Fibroblast of the aortic adventitia (primary cell): ENCODE measurements at regions not wholly inside any gene's neighbourhood (a gene's known extent, or its start where the extent isn't known, plus 50 kb on each side); places are given as distances from the start of the nearest gene placed in this dataset.

Experiments
- DNase-seq: peaks from one replicate; pipeline ENCODE4 v3.0.0-alpha.2; 2010; ENCODE audit warnings: low read depth
- H3K4me3 ChIP-seq: 2 replicates; pipeline ENCODE4 v1.5.1; 2011; ENCODE audit warnings: low read depth, mild to moderate bottlenecking, control low read depth, low read length, moderate library complexity
- TF ChIP-seq, protein P1 (sequence below): IDR thresholded peaks from 2 replicates; pipeline ENCODE4 v1.5.1; 2011; ENCODE audit warnings: mild to moderate bottlenecking, low read length, control low read depth, inconsistent platforms; ENCODE audit not compliant: insufficient read depth

DNA sequence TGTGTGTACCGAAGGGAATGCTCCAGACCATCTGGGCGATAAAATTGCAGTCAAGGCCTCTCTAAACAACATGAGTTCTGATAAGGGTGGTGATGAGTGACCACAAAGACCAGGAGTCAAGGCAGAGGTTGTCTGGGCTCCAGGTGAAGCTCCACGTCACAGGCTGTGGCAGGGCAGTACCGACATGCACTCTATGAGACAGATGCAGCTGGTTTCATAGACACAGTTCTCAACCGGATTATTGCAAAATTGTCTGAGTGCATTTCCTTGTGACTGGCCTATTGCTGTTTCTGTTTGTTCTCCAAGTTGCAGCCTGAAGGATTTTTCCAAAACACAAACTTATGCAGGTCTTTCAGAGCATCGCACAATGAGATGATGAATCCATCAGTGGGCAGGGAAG is 157.5 kb upstream of the HES1 start:
- DNase-seq, result no peak

DNA sequence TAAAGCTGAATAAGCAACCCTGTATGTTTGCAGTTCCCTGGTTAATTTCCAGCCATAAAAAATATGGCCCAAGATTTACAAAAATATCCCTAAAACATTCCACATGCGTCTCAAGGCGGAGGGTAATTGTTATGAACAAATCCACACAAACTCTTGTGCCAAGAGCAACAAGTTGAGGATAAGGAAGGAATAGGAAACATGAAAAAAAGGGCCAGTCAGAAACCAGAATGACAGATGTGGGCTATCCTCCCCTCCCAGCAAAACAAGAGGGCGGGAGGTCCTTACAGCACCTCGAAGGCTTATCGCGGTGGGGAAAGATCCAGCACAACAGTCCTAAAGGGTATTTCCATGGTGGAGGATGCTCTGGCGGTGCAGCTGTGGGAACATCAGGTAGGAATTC is 155.6 kb upstream of the HES1 start:
- DNase-seq, result peak; percentile 84
- H3K4me3 ChIP-seq, result no peak overlapping the region
- TF ChIP-seq, protein P1, sequence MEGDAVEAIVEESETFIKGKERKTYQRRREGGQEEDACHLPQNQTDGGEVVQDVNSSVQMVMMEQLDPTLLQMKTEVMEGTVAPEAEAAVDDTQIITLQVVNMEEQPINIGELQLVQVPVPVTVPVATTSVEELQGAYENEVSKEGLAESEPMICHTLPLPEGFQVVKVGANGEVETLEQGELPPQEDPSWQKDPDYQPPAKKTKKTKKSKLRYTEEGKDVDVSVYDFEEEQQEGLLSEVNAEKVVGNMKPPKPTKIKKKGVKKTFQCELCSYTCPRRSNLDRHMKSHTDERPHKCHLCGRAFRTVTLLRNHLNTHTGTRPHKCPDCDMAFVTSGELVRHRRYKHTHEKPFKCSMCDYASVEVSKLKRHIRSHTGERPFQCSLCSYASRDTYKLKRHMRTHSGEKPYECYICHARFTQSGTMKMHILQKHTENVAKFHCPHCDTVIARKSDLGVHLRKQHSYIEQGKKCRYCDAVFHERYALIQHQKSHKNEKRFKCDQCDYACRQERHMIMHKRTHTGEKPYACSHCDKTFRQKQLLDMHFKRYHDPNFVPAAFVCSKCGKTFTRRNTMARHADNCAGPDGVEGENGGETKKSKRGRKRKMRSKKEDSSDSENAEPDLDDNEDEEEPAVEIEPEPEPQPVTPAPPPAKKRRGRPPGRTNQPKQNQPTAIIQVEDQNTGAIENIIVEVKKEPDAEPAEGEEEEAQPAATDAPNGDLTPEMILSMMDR, result no peak

More for the DNA sequence above, 157.5 kb upstream of the HES1 start:
- H3K4me3 ChIP-seq, result no peak overlapping the region
- TF ChIP-seq, protein P1, result no peak

DNA sequence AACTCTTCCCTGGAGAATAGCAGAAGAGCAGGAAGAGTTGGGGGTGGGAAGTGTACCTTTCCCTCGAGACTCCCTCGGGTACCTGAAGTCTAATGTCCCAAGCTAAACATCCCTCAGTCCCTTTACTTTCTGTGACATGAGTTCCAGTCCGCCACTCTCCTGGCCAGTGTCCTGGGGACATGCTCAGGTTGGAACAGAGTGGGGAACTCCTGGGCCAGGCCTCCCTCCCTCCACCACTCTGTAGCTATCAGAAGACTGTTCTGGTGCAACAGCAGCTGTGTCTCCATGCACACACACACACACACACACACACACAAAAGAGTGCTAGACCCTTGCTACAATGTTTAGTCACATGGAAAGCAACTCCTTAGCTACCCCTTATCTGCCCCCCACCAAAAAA is 155.0 kb upstream of the HES1 start:
- TF ChIP-seq, protein P1, result no peak
- no peak overlapping the region for H3K4me3 ChIP-seq
- no peak for DNase-seq

DNA sequence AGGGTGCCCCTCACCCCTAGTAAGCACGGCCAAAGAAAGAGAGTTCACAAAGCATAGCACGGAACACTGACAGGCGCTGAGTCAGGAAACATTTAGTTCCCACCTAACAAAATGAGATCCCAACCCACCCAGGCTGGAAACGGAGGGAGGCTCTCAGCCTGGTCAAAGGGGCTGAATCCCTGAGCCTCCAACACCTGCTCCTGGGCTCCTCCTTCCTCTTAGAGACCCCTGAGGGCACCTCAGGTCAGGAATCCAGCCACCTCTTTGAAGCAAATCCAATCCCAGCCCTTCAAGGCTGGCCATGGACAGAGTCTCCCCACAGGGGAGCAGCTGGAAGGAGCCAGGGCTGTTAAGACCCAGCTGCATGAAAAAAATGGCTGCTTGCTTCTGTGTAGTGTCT is 154.4 kb upstream of the HES1 start:
- no peak for DNase-seq
- TF ChIP-seq, protein P1, result no peak
- no peak overlapping the region for H3K4me3 ChIP-seq

DNA sequence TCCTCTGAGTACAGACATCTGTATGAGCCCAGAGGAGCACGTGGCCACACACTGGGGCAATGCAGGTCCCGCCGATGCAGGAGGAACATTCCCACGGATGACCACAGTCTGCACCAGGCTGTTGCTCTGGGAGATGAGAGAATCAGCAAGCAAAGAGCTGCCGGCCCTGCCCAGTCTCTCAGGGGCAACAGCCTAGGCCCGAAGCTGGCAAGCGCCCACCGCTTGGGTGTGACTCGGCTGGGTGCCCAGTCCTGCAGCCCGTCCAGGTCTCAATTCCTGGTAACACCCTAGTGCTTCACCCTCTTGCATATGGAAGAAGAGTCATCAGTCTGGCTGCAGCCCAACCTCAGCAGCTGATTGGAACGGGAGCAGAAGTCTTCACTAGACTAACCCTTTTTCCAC is 153.7 kb upstream of the HES1 start:
- TF ChIP-seq, protein P1, result no peak
- DNase-seq, result peak; percentile 92
- H3K4me3 ChIP-seq, result no peak overlapping the region

DNA sequence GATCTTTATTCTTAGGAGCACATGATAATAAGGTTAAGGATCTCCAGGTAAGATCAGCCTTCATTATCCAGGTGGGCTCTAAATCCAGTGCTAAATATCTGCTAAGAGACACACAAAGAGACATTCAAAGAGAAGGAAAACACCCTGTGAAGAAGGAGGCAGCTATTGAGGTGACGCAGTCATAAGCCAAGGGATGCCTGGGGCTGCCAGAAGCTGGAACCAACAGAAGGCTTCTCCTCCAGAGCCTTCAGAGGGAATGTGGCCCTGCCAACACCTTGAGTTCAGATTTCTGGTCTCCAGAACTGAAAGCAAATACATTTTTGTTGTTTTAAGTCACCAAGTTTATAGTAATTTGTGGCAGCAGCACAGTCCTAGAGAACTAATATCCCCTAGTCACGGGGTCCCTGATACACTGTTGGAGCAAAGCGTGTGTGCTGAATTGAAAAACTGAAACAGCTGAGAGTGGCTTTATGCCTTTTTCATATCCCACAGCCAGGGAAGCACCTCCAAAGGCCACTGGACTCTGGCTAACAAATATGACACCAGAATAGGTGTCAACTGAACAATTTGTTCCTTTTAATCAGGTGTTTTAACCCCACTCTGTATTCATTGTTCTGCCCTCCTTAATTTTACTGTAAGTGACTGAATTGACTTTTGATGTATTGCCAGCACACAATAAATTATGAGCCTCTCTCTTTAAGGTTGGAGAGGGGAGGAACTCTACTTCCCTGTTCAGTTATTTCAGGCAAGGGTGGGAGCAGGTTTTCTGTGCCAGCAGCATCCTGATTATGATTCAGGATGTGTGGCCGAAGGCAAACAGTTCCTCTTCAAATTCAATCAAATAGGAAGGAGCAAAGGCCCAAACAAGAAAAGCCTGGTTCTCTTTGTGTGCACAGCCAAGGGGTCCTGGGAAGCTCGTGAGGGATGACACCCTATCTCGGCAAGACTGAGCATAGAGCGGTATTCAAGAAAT is 151.8 kb upstream of the HES1 start:
- TF ChIP-seq, protein P1, result no peak
- no peak for DNase-seq
- H3K4me3 ChIP-seq, result no peak overlapping the region
